Peyer's patch (tissue), 4 donors: ENCODE measurements at regions not wholly inside any gene's neighbourhood (a gene's known extent, or its start where the extent isn't known, plus 50 kb on each side); places are given as distances from the start of the nearest gene placed in this dataset.

Experiments
- CTCF ChIP-seq, 6 experiments: fragments of 450-650 bp in 4 of 6; fragments of 200-600 bp in 2 of 6; sonication (generic) in 1 of 6; IDR thresholded peaks; one replicate each; pipeline ENCODE4 v1.5.1; 2017 to 2019; ENCODE audit warnings: antibody characterized with exemption in 6 of 6, mild to moderate bottlenecking in 3 of 6, moderate library complexity in 1 of 6
- POLR2A ChIP-seq, 2 donors: fragments of 450-650 bp; IDR thresholded peaks; one replicate each; pipeline ENCODE4 v1.5.1; 2017; ENCODE audit warnings: antibody characterized with exemption in 2 of 2, mild to moderate bottlenecking in 2 of 2, moderate library complexity in 2 of 2

DNA sequence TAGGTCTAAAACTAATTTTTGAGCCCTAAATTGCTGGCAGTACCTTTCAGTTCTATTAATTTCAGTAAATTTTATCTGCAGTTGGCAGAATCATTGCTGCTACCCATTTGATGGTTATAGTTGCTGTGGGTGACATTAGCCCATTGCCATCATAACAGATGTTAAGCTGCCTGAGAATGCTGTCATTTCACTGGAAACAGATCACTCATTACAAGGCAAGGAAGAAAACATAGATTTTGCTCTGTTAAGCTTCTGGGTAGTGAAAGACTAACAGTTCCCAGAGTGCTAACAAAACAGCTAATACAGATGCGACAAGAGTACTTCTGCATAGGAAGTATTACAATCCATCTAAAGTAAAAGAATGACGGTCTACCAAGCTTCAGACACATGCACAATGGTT is 213.2 kb downstream of the SPANXN3 start:
- TF ChIP-seq CTCF (IDR thresholded peaks at IDR 0.05) (no peak), POLR2A (IDR thresholded peaks at IDR 0.05) (no peak)
